Loucy (cell line): ENCODE measurements at regions not wholly inside any gene's neighbourhood (a gene's known extent, or its start where the extent isn't known, plus 50 kb on each side); places are given as distances from the start of the nearest gene placed in this dataset.
A peak's percentile ranks its signal among the peaks of the same experiment; 100 is the strongest.

ENCODE experiments used
- H2AFZ ChIP-seq: fragments of 200-600 bp; sonication (generic); 2 replicates; pipeline ENCODE4 v1.6.0; 2016; ENCODE audit warnings: antibody characterized with exemption, mild to moderate bottlenecking, low read length, moderate library complexity
- H3F3A ChIP-seq: fragments of 200-600 bp; 2 replicates; pipeline ENCODE4 v1.6.0; 2016; ENCODE audit warnings: antibody characterized with exemption, low read depth, mild to moderate bottlenecking
- H3K27me3 ChIP-seq: fragments of 200-600 bp; sonication (generic); 2 replicates; pipeline ENCODE4 v1.6.1; 2014; ENCODE audit warnings: low read length, mild to moderate bottlenecking; ENCODE audit not compliant: insufficient read depth, poor library complexity, severe bottlenecking
- H3K36me3 ChIP-seq: fragments of 200-600 bp; sonication (generic); 2 replicates; pipeline ENCODE4 v1.6.1; 2016; ENCODE audit warnings: low read length; ENCODE audit not compliant: insufficient read depth
- H3K4me1 ChIP-seq: fragments of 200-600 bp; sonication (generic); 2 replicates; pipeline ENCODE4 v1.5.1; 2014; ENCODE audit warnings: low read length, mild to moderate bottlenecking; ENCODE audit not compliant: insufficient read depth, poor library complexity, severe bottlenecking
- H3K4me2 ChIP-seq: fragments of 200-600 bp; sonication (generic); 2 replicates; pipeline ENCODE4 v1.6.0; 2014; ENCODE audit warnings: antibody characterized with exemption, low read length, low read depth, mild to moderate bottlenecking; ENCODE audit not compliant: poor library complexity, severe bottlenecking
- H3K4me3 ChIP-seq: fragments of 200-600 bp; sonication (generic); 2 replicates; pipeline ENCODE4 v1.5.1; 2014; ENCODE audit warnings: low read length, mild to moderate bottlenecking, mixed read lengths; ENCODE audit not compliant: poor library complexity, severe bottlenecking
- H3K79me2 ChIP-seq: fragments of 200-600 bp; sonication (generic); 2 replicates; pipeline ENCODE4 v1.6.1; 2014; ENCODE audit warnings: low read length; ENCODE audit not compliant: insufficient read depth
- H3K9ac ChIP-seq: fragments of 200-600 bp; sonication (generic); 2 replicates; pipeline ENCODE4 v1.6.0; 2014; ENCODE audit warnings: mild to moderate bottlenecking, low read depth, low read length, moderate library complexity; ENCODE audit not compliant: poor library complexity, severe bottlenecking
- H3K9me2 ChIP-seq: fragments of 200-600 bp; sonication (generic); replicated peaks from 2 replicates; pipeline ENCODE4 v1.6.1; 2016; ENCODE audit warnings: low read depth, low read length, mixed read lengths
- H3K9me3 ChIP-seq: fragments of 200-600 bp; sonication (generic); 2 replicates; pipeline ENCODE4 v1.6.1; 2014; ENCODE audit warnings: mild to moderate bottlenecking, antibody characterized with exemption, low read length, low read depth; ENCODE audit not compliant: insufficient read depth
- H4K20me1 ChIP-seq: fragments of 200-600 bp; sonication (generic); 2 replicates; pipeline ENCODE4 v1.6.0; 2014; ENCODE audit warnings: antibody characterized with exemption, low read length, mild to moderate bottlenecking; ENCODE audit not compliant: insufficient read depth, poor library complexity, severe bottlenecking
- EZH2phosphoT487 ChIP-seq: fragments of 200-600 bp; IDR thresholded peaks from 2 replicates; pipeline ENCODE4 v1.6.1; 2018; ENCODE audit warnings: antibody characterized with exemption, mild to moderate bottlenecking, moderate library complexity, borderline replicate concordance
- TF ChIP-seq, protein P1 (sequence below): fragments of 200-600 bp; sonication (generic); conservative IDR thresholded peaks from 2 replicates; pipeline ENCODE4 v1.5.1; 2014; ENCODE audit warnings: mild to moderate bottlenecking, antibody characterized with exemption, low read length

DNA sequence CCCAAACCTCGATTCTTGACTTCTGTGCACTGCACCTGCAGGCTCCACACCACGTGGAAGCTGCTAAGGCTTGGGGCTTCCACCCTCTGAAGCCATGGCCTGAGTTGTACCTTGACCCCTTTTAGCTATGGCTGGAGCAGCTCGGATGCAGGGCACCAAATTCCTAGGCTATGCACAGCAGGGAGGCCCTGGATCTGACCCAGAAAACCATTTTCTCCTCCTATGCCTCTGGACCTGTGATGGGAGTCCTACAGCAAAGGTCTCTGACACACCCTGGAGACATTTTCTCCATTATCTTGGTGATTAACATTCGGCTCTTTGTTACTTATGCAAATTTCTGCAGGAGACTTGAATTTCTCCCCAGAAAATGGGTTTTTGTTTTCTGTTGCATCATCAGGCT lies 309.2 kb upstream of the DDI1 start:
- no peak overlapping the region for H3K9ac ChIP-seq
- no peaks in the 10 kb centered on the region for H3K36me3 ChIP-seq
- H3K4me2 ChIP-seq: no peak overlapping the region
- H3K27me3 ChIP-seq: no peaks in the 10 kb centered on the region
- TF ChIP-seq, protein P1, sequence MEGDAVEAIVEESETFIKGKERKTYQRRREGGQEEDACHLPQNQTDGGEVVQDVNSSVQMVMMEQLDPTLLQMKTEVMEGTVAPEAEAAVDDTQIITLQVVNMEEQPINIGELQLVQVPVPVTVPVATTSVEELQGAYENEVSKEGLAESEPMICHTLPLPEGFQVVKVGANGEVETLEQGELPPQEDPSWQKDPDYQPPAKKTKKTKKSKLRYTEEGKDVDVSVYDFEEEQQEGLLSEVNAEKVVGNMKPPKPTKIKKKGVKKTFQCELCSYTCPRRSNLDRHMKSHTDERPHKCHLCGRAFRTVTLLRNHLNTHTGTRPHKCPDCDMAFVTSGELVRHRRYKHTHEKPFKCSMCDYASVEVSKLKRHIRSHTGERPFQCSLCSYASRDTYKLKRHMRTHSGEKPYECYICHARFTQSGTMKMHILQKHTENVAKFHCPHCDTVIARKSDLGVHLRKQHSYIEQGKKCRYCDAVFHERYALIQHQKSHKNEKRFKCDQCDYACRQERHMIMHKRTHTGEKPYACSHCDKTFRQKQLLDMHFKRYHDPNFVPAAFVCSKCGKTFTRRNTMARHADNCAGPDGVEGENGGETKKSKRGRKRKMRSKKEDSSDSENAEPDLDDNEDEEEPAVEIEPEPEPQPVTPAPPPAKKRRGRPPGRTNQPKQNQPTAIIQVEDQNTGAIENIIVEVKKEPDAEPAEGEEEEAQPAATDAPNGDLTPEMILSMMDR: no peak
- TF ChIP-seq EZH2phosphoT487: no peak
- peaks cover 11% of the 10 kb centered on the region for H3K4me1 ChIP-seq
- H2AFZ ChIP-seq: no peak overlapping the region
- H3K4me3 ChIP-seq: no peak overlapping the region
- H3F3A ChIP-seq: no peaks in the 10 kb centered on the region
- H3K9me2 ChIP-seq: no peaks in the 10 kb centered on the region
- H4K20me1 ChIP-seq: no peaks in the 10 kb centered on the region
- H3K9me3 ChIP-seq: peaks cover 19% of the 10 kb centered on the region; the same call in 1 of the 2 replicates
- H3K79me2 ChIP-seq: no peaks in the 10 kb centered on the region

- no peaks in the 10 kb centered on the region for H3F3A ChIP-seq
- peak overlapping the region; percentile 76; the same call in 1 of the 2 replicates for H2AFZ ChIP-seq
- no peak for TF ChIP-seq EZH2phosphoT487
- TF ChIP-seq, protein P1: no peak
- H3K9me2 ChIP-seq: no peaks in the 10 kb centered on the region
- peaks cover 11% of the 10 kb centered on the region for H3K4me1 ChIP-seq
- no peaks in the 10 kb centered on the region for H3K27me3 ChIP-seq
- no peaks in the 10 kb centered on the region for H3K36me3 ChIP-seq
- H3K9me3 ChIP-seq: peaks cover 12% of the 10 kb centered on the region; the same call in 1 of the 2 replicates
- no peak overlapping the region for H3K9ac ChIP-seq
- H4K20me1 ChIP-seq: no peaks in the 10 kb centered on the region
- peak overlapping the region; percentile 41 for H3K4me2 ChIP-seq
- no peak overlapping the region for H3K4me3 ChIP-seq
- H3K79me2 ChIP-seq: no peaks in the 10 kb centered on the region
These were observed 306.8 kb upstream of the DDI1 start for GRCh38 chr11:103729617-103730016.

DNA sequence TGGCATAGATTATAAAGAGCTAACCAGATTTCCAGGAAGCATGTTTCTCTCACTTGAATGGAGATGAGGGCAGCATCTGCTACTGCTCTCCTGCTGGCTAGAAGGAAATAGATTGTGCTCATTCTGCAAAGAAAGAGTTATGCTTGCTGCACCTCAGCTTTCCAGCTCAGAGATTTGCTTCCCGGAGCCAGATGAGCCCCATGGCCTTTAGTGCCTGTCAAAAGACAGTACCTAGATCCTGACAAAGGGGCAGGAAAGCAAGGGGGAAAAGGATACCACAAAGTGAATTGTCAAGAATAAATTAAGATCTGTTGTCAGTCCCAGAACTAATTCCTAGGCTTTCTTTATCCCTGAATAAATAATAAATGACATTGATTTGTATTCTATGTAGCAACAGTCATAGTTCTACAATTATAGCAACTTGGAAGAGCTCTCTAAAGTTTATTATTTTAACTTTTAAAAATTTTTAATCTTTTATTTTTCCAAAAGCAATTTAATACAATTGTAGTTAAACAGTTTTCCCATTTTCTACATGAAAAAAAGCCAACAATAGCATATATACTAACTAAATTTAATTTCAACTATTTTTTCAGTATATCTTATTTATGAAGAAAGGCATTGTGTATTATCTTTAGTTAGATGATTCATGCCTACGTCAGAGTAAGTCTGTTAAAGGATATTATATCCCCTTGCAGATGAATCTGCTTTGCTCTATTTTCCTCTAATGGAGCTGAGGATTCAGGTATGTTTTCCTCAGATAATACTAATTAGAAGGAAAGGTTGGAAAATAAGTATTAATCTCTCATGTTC lies 306.1 kb upstream of the DDI1 start:
- H3K9me3 ChIP-seq: peaks cover 11% of the 10 kb centered on the region; the same call in 1 of the 2 replicates
- H3K79me2 ChIP-seq: no peaks in the 10 kb centered on the region
- no peaks in the 10 kb centered on the region for H3K36me3 ChIP-seq
- TF ChIP-seq, protein P1: no peak
- TF ChIP-seq EZH2phosphoT487: no peak
- H3K9ac ChIP-seq: no peak overlapping the region
- H3K27me3 ChIP-seq: no peaks in the 10 kb centered on the region
- no peaks in the 10 kb centered on the region for H3F3A ChIP-seq
- peak overlapping the region; percentile 76 for H2AFZ ChIP-seq
- no peaks in the 10 kb centered on the region for H4K20me1 ChIP-seq
- H3K4me2 ChIP-seq: peak overlapping the region; percentile 38
- no peaks in the 10 kb centered on the region for H3K9me2 ChIP-seq
- no peak overlapping the region for H3K4me3 ChIP-seq
- peaks cover 11% of the 10 kb centered on the region for H3K4me1 ChIP-seq
